GM23338 (cell line): ENCODE measurements at regions not wholly inside any gene's neighbourhood (a gene's known extent, or its start where the extent isn't known, plus 50 kb on each side); places are given as distances from the start of the nearest gene placed in this dataset.

Experiments used
- CREB1 ChIP-seq: fragments of 250-450 bp; sonication (Bioruptor Pico); IDR thresholded peaks from 2 replicates; pipeline ENCODE4 v1.5.0; 2020; ENCODE audit warnings: low read depth, mild to moderate bottlenecking, moderate library complexity
- CTCF ChIP-seq, 2 experiments: fragments of 200-600 bp in 1 of 2; sonication (generic) in 1 of 2; conservative IDR thresholded peaks; 2 replicates each; pipeline versions ENCODE4 v1.5.1 to v1.6.1; 2016 to 2017; ENCODE audit warnings: antibody characterized with exemption in 2 of 2, low read depth in 2 of 2, mild to moderate bottlenecking in 2 of 2, moderate library complexity in 1 of 2
- ETS1 ChIP-seq: IDR thresholded peaks from 2 replicates; pipeline ENCODE4 v1.6.1; 2016; ENCODE audit warnings: antibody characterized with exemption
- EZH2 ChIP-seq: fragments of 200-600 bp; sonication (generic); IDR thresholded peaks from one replicate; pipeline ENCODE4 v1.8.0; 2017; ENCODE audit warnings: antibody characterized with exemption, mild to moderate bottlenecking, low read depth; ENCODE audit not compliant: unreplicated experiment
- EZH2phosphoT487 ChIP-seq: fragments of 200-600 bp; sonication (generic); IDR thresholded peaks from one replicate; pipeline ENCODE4 v1.8.1; 2018; ENCODE audit warnings: antibody characterized with exemption; ENCODE audit not compliant: unreplicated experiment
- JUNB ChIP-seq: IDR thresholded peaks from one replicate; pipeline ENCODE4 v1.6.1; 2016; ENCODE audit warnings: antibody characterized with exemption; ENCODE audit not compliant: unreplicated experiment
- NANOG ChIP-seq: IDR thresholded peaks from 2 replicates; pipeline ENCODE4 v1.6.1; 2016; ENCODE audit warnings: antibody characterized with exemption, borderline replicate concordance
- POLR2AphosphoS5 ChIP-seq: IDR thresholded peaks from 2 replicates; pipeline ENCODE4 v1.6.1; 2016; ENCODE audit warnings: antibody characterized with exemption, low read depth
- ZNF114 ChIP-seq: fragments of 250-450 bp; sonication (Bioruptor Pico); IDR thresholded peaks from 2 replicates; pipeline ENCODE4 v1.5.0; 2020; ENCODE audit warnings: mild to moderate bottlenecking, moderate library complexity
- ZNF331 ChIP-seq: fragments of 250-450 bp; sonication (Bioruptor Pico); IDR thresholded peaks from 2 replicates; pipeline ENCODE4 v1.5.0; 2020; ENCODE audit warnings: low read depth, mild to moderate bottlenecking, moderate library complexity
- TF ChIP-seq, protein P1 (sequence below): IDR thresholded peaks from one replicate; pipeline ENCODE4 v1.6.1; 2018; ENCODE audit warnings: antibody characterized with exemption; ENCODE audit not compliant: unreplicated experiment
- TF ChIP-seq, protein P2 (sequence below): fragments of 250-450 bp; sonication (Bioruptor Pico); IDR thresholded peaks from 2 replicates; pipeline ENCODE4 v1.5.0; 2020; ENCODE audit warnings: mild to moderate bottlenecking, moderate library complexity

DNA sequence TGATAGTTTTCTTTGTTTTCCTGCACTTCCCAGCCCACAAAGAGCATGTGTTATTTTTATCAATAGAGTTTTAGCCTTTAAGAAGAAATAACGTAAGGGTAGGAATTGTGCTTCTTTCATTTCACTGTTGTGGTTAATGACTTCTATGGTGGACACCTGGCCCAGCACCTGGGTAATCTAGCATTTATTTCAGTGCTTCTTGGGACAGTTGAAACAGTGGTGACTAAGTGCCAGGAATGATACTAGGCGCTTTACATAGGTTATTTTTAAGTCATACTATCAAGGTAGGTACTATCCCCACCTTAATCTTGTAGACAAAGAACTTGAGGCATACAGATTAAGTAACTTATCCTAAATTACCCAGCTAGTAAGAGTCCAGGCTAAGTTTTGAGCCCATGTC lies 243.8 kb downstream of the SOX2 start:
- no peak for TF ChIP-seq CTCF (conservative IDR thresholded peaks at IDR 0.05; ENCODE audit: low read depth in 2 of 2)
- TF ChIP-seq POLR2AphosphoS5: no peak
- TF ChIP-seq EZH2: no peak
- TF ChIP-seq CREB1 (CRISPR knock-in tag): no peak
- TF ChIP-seq ZNF331 (CRISPR knock-in tag): no peak
- TF ChIP-seq, protein P1, sequence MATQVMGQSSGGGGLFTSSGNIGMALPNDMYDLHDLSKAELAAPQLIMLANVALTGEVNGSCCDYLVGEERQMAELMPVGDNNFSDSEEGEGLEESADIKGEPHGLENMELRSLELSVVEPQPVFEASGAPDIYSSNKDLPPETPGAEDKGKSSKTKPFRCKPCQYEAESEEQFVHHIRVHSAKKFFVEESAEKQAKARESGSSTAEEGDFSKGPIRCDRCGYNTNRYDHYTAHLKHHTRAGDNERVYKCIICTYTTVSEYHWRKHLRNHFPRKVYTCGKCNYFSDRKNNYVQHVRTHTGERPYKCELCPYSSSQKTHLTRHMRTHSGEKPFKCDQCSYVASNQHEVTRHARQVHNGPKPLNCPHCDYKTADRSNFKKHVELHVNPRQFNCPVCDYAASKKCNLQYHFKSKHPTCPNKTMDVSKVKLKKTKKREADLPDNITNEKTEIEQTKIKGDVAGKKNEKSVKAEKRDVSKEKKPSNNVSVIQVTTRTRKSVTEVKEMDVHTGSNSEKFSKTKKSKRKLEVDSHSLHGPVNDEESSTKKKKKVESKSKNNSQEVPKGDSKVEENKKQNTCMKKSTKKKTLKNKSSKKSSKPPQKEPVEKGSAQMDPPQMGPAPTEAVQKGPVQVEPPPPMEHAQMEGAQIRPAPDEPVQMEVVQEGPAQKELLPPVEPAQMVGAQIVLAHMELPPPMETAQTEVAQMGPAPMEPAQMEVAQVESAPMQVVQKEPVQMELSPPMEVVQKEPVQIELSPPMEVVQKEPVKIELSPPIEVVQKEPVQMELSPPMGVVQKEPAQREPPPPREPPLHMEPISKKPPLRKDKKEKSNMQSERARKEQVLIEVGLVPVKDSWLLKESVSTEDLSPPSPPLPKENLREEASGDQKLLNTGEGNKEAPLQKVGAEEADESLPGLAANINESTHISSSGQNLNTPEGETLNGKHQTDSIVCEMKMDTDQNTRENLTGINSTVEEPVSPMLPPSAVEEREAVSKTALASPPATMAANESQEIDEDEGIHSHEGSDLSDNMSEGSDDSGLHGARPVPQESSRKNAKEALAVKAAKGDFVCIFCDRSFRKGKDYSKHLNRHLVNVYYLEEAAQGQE: no peak
- TF ChIP-seq EZH2phosphoT487: no peak
- no peak for TF ChIP-seq JUNB
- no peak for TF ChIP-seq ZNF114 (CRISPR knock-in tag)
- TF ChIP-seq NANOG: no peak
- TF ChIP-seq, protein P2, sequence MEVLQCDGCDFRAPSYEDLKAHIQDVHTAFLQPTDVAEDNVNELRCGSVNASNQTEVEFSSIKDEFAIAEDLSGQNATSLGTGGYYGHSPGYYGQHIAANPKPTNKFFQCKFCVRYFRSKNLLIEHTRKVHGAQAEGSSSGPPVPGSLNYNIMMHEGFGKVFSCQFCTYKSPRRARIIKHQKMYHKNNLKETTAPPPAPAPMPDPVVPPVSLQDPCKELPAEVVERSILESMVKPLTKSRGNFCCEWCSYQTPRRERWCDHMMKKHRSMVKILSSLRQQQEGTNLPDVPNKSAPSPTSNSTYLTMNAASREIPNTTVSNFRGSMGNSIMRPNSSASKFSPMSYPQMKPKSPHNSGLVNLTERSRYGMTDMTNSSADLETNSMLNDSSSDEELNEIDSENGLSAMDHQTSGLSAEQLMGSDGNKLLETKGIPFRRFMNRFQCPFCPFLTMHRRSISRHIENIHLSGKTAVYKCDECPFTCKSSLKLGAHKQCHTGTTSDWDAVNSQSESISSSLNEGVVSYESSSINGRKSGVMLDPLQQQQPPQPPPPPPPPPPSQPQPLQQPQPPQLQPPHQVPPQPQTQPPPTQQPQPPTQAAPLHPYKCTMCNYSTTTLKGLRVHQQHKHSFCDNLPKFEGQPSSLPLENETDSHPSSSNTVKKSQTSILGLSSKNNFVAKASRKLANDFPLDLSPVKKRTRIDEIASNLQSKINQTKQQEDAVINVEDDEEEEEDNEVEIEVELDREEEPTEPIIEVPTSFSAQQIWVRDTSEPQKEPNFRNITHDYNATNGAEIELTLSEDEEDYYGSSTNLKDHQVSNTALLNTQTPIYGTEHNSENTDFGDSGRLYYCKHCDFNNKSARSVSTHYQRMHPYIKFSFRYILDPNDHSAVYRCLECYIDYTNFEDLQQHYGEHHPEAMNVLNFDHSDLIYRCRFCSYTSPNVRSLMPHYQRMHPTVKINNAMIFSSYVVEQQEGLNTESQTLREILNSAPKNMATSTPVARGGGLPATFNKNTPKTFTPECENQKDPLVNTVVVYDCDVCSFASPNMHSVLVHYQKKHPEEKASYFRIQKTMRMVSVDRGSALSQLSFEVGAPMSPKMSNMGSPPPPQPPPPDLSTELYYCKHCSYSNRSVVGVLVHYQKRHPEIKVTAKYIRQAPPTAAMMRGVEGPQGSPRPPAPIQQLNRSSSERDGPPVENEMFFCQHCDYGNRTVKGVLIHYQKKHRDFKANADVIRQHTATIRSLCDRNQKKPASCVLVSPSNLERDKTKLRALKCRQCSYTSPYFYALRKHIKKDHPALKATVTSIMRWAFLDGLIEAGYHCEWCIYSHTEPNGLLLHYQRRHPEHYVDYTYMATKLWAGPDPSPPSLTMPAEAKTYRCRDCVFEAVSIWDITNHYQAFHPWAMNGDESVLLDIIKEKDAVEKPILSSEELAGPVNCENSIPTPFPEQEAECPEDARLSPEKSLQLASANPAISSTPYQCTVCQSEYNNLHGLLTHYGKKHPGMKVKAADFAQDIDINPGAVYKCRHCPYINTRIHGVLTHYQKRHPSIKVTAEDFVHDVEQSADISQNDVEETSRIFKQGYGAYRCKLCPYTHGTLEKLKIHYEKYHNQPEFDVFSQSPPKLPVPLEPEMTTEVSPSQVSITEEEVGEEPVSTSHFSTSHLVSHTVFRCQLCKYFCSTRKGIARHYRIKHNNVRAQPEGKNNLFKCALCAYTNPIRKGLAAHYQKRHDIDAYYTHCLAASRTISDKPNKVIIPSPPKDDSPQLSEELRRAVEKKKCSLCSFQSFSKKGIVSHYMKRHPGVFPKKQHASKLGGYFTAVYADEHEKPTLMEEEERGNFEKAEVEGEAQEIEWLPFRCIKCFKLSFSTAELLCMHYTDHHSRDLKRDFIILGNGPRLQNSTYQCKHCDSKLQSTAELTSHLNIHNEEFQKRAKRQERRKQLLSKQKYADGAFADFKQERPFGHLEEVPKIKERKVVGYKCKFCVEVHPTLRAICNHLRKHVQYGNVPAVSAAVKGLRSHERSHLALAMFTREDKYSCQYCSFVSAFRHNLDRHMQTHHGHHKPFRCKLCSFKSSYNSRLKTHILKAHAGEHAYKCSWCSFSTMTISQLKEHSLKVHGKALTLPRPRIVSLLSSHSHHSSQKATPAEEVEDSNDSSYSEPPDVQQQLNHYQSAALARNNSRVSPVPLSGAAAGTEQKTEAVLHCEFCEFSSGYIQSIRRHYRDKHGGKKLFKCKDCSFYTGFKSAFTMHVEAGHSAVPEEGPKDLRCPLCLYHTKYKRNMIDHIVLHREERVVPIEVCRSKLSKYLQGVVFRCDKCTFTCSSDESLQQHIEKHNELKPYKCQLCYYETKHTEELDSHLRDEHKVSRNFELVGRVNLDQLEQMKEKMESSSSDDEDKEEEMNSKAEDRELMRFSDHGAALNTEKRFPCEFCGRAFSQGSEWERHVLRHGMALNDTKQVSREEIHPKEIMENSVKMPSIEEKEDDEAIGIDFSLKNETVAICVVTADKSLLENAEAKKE (CRISPR knock-in tag): no peak
- TF ChIP-seq ETS1: no peak
